CD4-positive, CD25-positive, alpha-beta regulatory T cell (primary cell): ENCODE measurements at regions not wholly inside any gene's neighbourhood (a gene's known extent, or its start where the extent isn't known, plus 50 kb on each side); places are given as distances from the start of the nearest gene placed in this dataset.

ENCODE experiments used
- ATAC-seq, 2 donors: fragments of 150-1000 bp; cut with Tn5 transposase; one replicate each; pipeline ENCODE4 v1.10.0; 2021; ENCODE audit warnings: low read depth in 2 of 2, moderate number of reproducible peaks in 2 of 2, moderate library complexity in 1 of 2
- DNase-seq, 3 donors: peaks; one replicate each; pipeline versions ENCODE4 v3.0.0 to v3.0.0-alpha.2; 2012 to 2022; ENCODE audit warnings: mixed read lengths in 1 of 3
- H3K27ac ChIP-seq: one replicate; pipeline ENCODE4 v1.7.0; 2013; ENCODE audit warnings: mild to moderate bottlenecking, low read length; ENCODE audit not compliant: insufficient read depth, poor library complexity, severe bottlenecking
- H3K27me3 ChIP-seq: one replicate; pipeline ENCODE4 v1.7.0; 2013; ENCODE audit warnings: low read length; ENCODE audit not compliant: control insufficient read depth, insufficient read depth
- H3K36me3 ChIP-seq: one replicate; pipeline ENCODE4 v1.7.0; 2013; ENCODE audit warnings: mild to moderate bottlenecking, low read length, moderate library complexity; ENCODE audit not compliant: control insufficient read depth, insufficient read depth
- H3K4me1 ChIP-seq: 2 replicates; pipeline ENCODE4 v1.7.0; 2013; ENCODE audit warnings: mild to moderate bottlenecking, low read length; ENCODE audit not compliant: insufficient read depth, control insufficient read depth, poor library complexity, severe bottlenecking
- H3K4me3 ChIP-seq: one replicate; pipeline ENCODE4 v1.7.0; 2013; ENCODE audit warnings: low read depth, mild to moderate bottlenecking, low read length, moderate library complexity
- H3K9me3 ChIP-seq, 2 experiments: 1 replicate in 1 of 2; 2 replicates in 1 of 2; pipeline ENCODE4 v1.7.0; 2013; ENCODE audit warnings: low read length in 2 of 2, mild to moderate bottlenecking in 1 of 2, moderate library complexity in 1 of 2; ENCODE audit not compliant: control insufficient read depth in 2 of 2
- H3K27ac Mint-ChIP-seq, 3 donors: one replicate each; pipeline ENCODE4 v1.8.0; 2020 to 2022; ENCODE audit warnings: mild to moderate bottlenecking in 3 of 3, mixed read lengths in 3 of 3, moderate library complexity in 2 of 3
- H3K27me3 Mint-ChIP-seq: one replicate; pipeline ENCODE4 v1.8.0; 2022; ENCODE audit warnings: mild to moderate bottlenecking, mixed read lengths
- H3K36me3 Mint-ChIP-seq: one replicate; pipeline ENCODE4 v1.8.0; 2020; ENCODE audit warnings: mixed read lengths
- H3K4me1 Mint-ChIP-seq, 4 donors: one replicate each; pipeline ENCODE4 v1.8.0; 2020 to 2022; ENCODE audit warnings: mixed read lengths in 4 of 4, mild to moderate bottlenecking in 1 of 4
- H3K4me3 Mint-ChIP-seq, 4 donors: one replicate each; pipeline ENCODE4 v1.8.0; 2020 to 2022; ENCODE audit warnings: mild to moderate bottlenecking in 4 of 4, mixed read lengths in 4 of 4, moderate library complexity in 3 of 4
- H3K9me3 Mint-ChIP-seq, 7 donors: one replicate each; pipeline ENCODE4 v1.8.0; 2020 to 2022; ENCODE audit warnings: mixed read lengths in 7 of 7, mild to moderate bottlenecking in 3 of 7, moderate library complexity in 2 of 7

DNA sequence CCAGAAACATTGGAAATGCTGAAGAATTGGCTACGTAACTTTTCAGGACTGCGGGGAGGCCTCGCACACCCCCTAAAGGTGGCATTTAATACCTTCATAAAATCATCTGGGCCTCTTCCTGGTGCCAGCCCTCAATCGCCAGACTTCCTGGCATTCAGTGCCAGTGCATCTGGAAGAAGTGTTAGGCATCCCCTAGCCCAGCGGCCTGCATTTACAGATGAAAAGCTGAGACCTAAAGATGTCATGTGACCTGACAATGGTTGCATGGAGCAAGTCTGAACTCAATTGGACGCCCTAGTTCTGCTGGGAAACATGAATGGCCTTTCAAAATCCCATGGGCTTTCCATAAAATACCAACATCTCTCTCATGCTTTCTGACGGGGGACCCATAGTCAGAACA is 81.0 kb upstream of the TMEM45B start:
- H3K4me3 Mint-ChIP-seq: no peak overlapping the region
- H3K4me1 ChIP-seq: no peaks in the 10 kb centered on the region
- DNase-seq: no peak
- peaks cover 0 to 1% (median 0%) of the 10 kb centered on the region in 7 donors for H3K9me3 Mint-ChIP-seq
- no peak overlapping the region for H3K27ac Mint-ChIP-seq
- H3K27me3 Mint-ChIP-seq: peaks cover 9% of the 10 kb centered on the region
- no peaks in the 10 kb centered on the region for H3K9me3 ChIP-seq
- H3K4me3 ChIP-seq: no peak overlapping the region
- ATAC-seq: no peak
- peaks cover 0 to 4% (median 0%) of the 10 kb centered on the region in 4 donors for H3K4me1 Mint-ChIP-seq
- H3K27me3 ChIP-seq: peaks cover 2% of the 10 kb centered on the region
- no peak overlapping the region for H3K27ac ChIP-seq
- H3K36me3 Mint-ChIP-seq: no peaks in the 10 kb centered on the region
- H3K36me3 ChIP-seq: no peaks in the 10 kb centered on the region

- no peaks in the 10 kb centered on the region for H3K36me3 Mint-ChIP-seq
- H3K4me3 ChIP-seq: no peak overlapping the region
- H3K27ac Mint-ChIP-seq: no peak overlapping the region
- H3K4me3 Mint-ChIP-seq: no peak overlapping the region
- H3K9me3 Mint-ChIP-seq: peaks cover 0 to 4% (median 0%) of the 10 kb centered on the region in 7 donors
- DNase-seq: no peak
- no peak for ATAC-seq
- H3K4me1 ChIP-seq: no peaks in the 10 kb centered on the region
- H3K9me3 ChIP-seq: no peaks in the 10 kb centered on the region
- H3K27me3 ChIP-seq: peaks cover 2% of the 10 kb centered on the region
- no peak overlapping the region for H3K27ac ChIP-seq
- H3K4me1 Mint-ChIP-seq: peaks cover 0 to 4% (median 0%) of the 10 kb centered on the region in 4 donors
- no peaks in the 10 kb centered on the region for H3K36me3 ChIP-seq
- peaks cover 14% of the 10 kb centered on the region for H3K27me3 Mint-ChIP-seq
Observed at GRCh38 chr11:129737831-129738230, 77.8 kb upstream of the TMEM45B start.

GRCh38 chr11:129738242-129738641 is 77.4 kb upstream of the TMEM45B start:
- Mint-ChIP-seq H3K36me3 (no peaks in the 10 kb centered on the region), H3K4me1 (peaks cover 0 to 4% (median 0%) of the 10 kb centered on the region in 4 donors), H3K27me3 (peaks cover 14% of the 10 kb centered on the region), H3K4me3 (no peak overlapping the region), H3K9me3 (peaks cover 0 to 3% (median 0%) of the 10 kb centered on the region in 7 donors), H3K27ac (no peak overlapping the region)
- H3K36me3 ChIP-seq: no peaks in the 10 kb centered on the region
- ATAC-seq (no peak), DNase-seq (no peak)
- H3K4me1 ChIP-seq: no peaks in the 10 kb centered on the region
- H3K4me3 ChIP-seq: no peak overlapping the region
- H3K27ac ChIP-seq: no peak overlapping the region
- peaks cover 2% of the 10 kb centered on the region for H3K27me3 ChIP-seq
- H3K9me3 ChIP-seq: no peaks in the 10 kb centered on the region

- DNase-seq: no peak
- Mint-ChIP-seq H3K4me3 (no peak overlapping the region), H3K4me1 (peaks cover 0 to 4% (median 0%) of the 10 kb centered on the region in 4 donors), H3K27ac (no peak overlapping the region), H3K27me3 (peaks cover 14% of the 10 kb centered on the region), H3K36me3 (no peaks in the 10 kb centered on the region), H3K9me3 (peaks cover 0 to 3% (median 0%) of the 10 kb centered on the region in 7 donors)
- no peaks in the 10 kb centered on the region for H3K9me3 ChIP-seq
- H3K27me3 ChIP-seq: peaks cover 2% of the 10 kb centered on the region
- H3K36me3 ChIP-seq: no peaks in the 10 kb centered on the region
- no peaks in the 10 kb centered on the region for H3K4me1 ChIP-seq
- ATAC-seq: no peak
- no peak overlapping the region for H3K27ac ChIP-seq
- no peak overlapping the region for H3K4me3 ChIP-seq
Observed at GRCh38 chr11:129739339-129739738, 76.3 kb upstream of the TMEM45B start.

DNA sequence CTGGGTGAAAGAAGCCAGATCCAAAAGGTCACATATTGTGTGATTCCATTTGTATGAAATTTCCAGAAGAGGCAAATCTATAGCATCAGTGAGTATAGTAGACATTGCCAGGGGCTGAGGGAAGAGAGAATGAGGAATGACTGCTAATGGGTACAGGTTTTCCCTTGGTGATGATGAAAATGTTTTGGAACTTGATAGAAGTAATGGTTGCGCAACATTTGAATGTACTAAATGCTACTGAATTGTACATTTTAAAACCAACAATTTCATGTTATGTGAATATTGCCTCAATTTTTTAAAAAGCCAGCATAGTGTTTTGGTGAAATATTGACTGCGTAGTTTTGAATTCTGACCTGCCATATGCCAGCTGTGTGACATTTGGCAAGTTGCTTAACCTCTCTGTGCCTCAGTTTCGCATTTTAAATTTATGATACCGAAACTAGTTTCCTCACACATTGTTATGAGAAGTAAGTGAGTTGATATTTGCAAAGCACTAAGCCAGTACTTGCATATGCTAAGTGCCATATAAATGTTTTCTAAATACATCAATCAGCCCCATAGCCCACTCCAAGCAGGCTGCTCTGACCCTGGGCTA is 75.4 kb upstream of the TMEM45B start:
- Mint-ChIP-seq H3K27me3 (peaks cover 18% of the 10 kb centered on the region), H3K36me3 (no peaks in the 10 kb centered on the region), H3K9me3 (peaks cover 0 to 3% (median 0%) of the 10 kb centered on the region in 7 donors), H3K4me1 (peaks cover 0 to 4% (median 0%) of the 10 kb centered on the region in 4 donors), H3K4me3 (no peak overlapping the region), H3K27ac (no peak overlapping the region)
- ATAC-seq (no peak), DNase-seq (no peak)
- Histone ChIP-seq H3K4me3 (no peak overlapping the region), H3K4me1 (no peaks in the 10 kb centered on the region), H3K9me3 (no peaks in the 10 kb centered on the region), H3K27me3 (peaks cover 2% of the 10 kb centered on the region), H3K27ac (no peak overlapping the region), H3K36me3 (no peaks in the 10 kb centered on the region)

GRCh38 chr11:129743112-129743815 is 72.4 kb upstream of the TMEM45B start:
- no peaks in the 10 kb centered on the region for H3K27me3 ChIP-seq
- no peak overlapping the region for H3K27ac Mint-ChIP-seq
- no peaks in the 10 kb centered on the region for H3K4me1 Mint-ChIP-seq
- no peaks in the 10 kb centered on the region for H3K4me1 ChIP-seq
- peaks cover 0 to 3% (median 0%) of the 10 kb centered on the region in 7 donors for H3K9me3 Mint-ChIP-seq
- DNase-seq: no peak
- peaks cover 4% of the 10 kb centered on the region for H3K36me3 Mint-ChIP-seq
- no peak overlapping the region for H3K4me3 ChIP-seq
- H3K4me3 Mint-ChIP-seq: no peak overlapping the region
- peaks cover 14% of the 10 kb centered on the region for H3K27me3 Mint-ChIP-seq
- H3K9me3 ChIP-seq: no peaks in the 10 kb centered on the region
- no peaks in the 10 kb centered on the region for H3K36me3 ChIP-seq
- ATAC-seq: no peak
- no peak overlapping the region for H3K27ac ChIP-seq

DNA sequence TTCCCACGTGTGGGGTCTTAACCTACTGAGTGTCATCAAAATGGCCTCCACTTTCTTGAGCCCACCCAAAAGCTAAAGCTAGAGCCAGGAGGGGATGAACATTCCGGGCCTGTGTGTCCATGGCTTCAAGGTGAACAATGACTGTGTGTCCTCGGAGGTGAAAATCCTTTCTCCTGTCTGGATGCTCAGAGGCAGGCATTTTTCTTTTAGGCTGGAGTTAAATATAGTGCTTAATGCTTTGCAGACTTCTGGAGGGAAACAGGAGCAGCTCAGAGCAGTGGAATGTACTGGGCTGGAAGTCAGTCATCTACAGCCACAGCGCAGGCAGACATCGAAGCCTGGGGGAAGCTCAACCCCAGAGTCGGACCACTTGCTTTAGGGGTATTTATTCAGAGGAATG is 68.6 kb upstream of the TMEM45B start:
- H3K9me3 ChIP-seq: no peaks in the 10 kb centered on the region
- ATAC-seq (no peak), DNase-seq (no peak)
- H3K27me3 Mint-ChIP-seq: peaks cover 9% of the 10 kb centered on the region
- H3K4me1 ChIP-seq: no peaks in the 10 kb centered on the region
- no peak overlapping the region for H3K27ac Mint-ChIP-seq
- H3K36me3 ChIP-seq: no peaks in the 10 kb centered on the region
- H3K27ac ChIP-seq: no peak overlapping the region
- no peak overlapping the region for H3K4me3 Mint-ChIP-seq
- peaks cover 0 to 2% (median 0%) of the 10 kb centered on the region in 7 donors for H3K9me3 Mint-ChIP-seq
- peaks cover 0 to 8% (median 0%) of the 10 kb centered on the region in 4 donors for H3K4me1 Mint-ChIP-seq
- H3K27me3 ChIP-seq: peaks cover 3% of the 10 kb centered on the region
- no peak overlapping the region for H3K4me3 ChIP-seq
- peaks cover 4% of the 10 kb centered on the region for H3K36me3 Mint-ChIP-seq

- no peak overlapping the region for H3K4me3 ChIP-seq
- peaks cover 9% of the 10 kb centered on the region for H3K27me3 Mint-ChIP-seq
- H3K27me3 ChIP-seq: peaks cover 4% of the 10 kb centered on the region
- H3K36me3 ChIP-seq: no peaks in the 10 kb centered on the region
- H3K27ac Mint-ChIP-seq: no peak overlapping the region
- H3K36me3 Mint-ChIP-seq: peaks cover 4% of the 10 kb centered on the region
- ATAC-seq (no peak), DNase-seq (no peak)
- no peaks in the 10 kb centered on the region for H3K4me1 ChIP-seq
- H3K4me3 Mint-ChIP-seq: no peak overlapping the region
- no peaks in the 10 kb centered on the region for H3K9me3 ChIP-seq
- H3K9me3 Mint-ChIP-seq: peaks cover 0 to 2% (median 0%) of the 10 kb centered on the region in 7 donors
- H3K4me1 Mint-ChIP-seq: peaks cover 0 to 8% (median 0%) of the 10 kb centered on the region in 4 donors
- no peak overlapping the region for H3K27ac ChIP-seq
Observed at GRCh38 chr11:129749141-129749540, 66.5 kb upstream of the TMEM45B start.
